ENCODE measurements at regions not wholly inside any gene's neighbourhood (a gene's known extent, or its start where the extent isn't known, plus 50 kb on each side); places are given as distances from the start of the nearest gene placed in this dataset.
"Not testable (repeated sequence)": the region's sequence is repeated elsewhere in the genome, so short reads cannot be mapped to it uniquely, and the experiment has no call there.

- no peak for TF ChIP-seq EP300 (IDR thresholded peaks at IDR 0.05)
- H3K9me3 ChIP-seq = no peaks in the 10 kb centered on the region
- H3K36me3 ChIP-seq = no peaks in the 10 kb centered on the region
- no peak for ATAC-seq
- no peaks in the 10 kb centered on the region for H3K4me1 ChIP-seq
- no peak overlapping the region for H3K4me3 ChIP-seq
- 49 to 72% methylated on average over 3 to 5 of the region's 5 CpGs for WGBS, 2 donors (ENCODE audit: low coverage in 1 of 2)
- no peak overlapping the region for H3K27ac ChIP-seq
- no peaks in the 10 kb centered on the region for H3K27me3 ChIP-seq
Measured at GRCh38 chr11:116368784-116369183, 404.0 kb downstream of the BUD13 start.

- no peaks in the 10 kb centered on the region for H3K9me3 ChIP-seq
- no peaks in the 10 kb centered on the region for H3K36me3 ChIP-seq
- H3K27ac ChIP-seq = no peak overlapping the region
- no peaks in the 10 kb centered on the region for H3K27me3 ChIP-seq
- WGBS, 2 donors (ENCODE audit: low coverage in 1 of 2) = 36 to 41% methylated on average over 4 of the region's 4 CpGs
- H3K4me1 ChIP-seq = no peaks in the 10 kb centered on the region
- H3K4me3 ChIP-seq = no peak overlapping the region
- TF ChIP-seq EP300 (IDR thresholded peaks at IDR 0.05) (no peak), POLR2A (IDR thresholded peaks at IDR 0.05) (no peak), POLR2AphosphoS5 (IDR thresholded peaks at IDR 0.05) (no peak), CTCF (IDR thresholded peaks at IDR 0.05) (no peak)
- no peak for ATAC-seq
Measured at GRCh38 chr11:116366980-116367645, 405.7 kb downstream of the BUD13 start.

GRCh38 chr11:116366451-116366850 is 406.3 kb downstream of the BUD13 start:
- no peaks in the 10 kb centered on the region for H3K36me3 ChIP-seq
- no peak overlapping the region for H3K4me3 ChIP-seq
- no peaks in the 10 kb centered on the region for H3K9me3 ChIP-seq
- no peaks in the 10 kb centered on the region for H3K27me3 ChIP-seq
- WGBS, 2 donors (ENCODE audit: low coverage in 1 of 2) = 86% methylated on average over 1 of the region's 1 CpG; no CpG with 5 or more reads in 1 of the 2 donors
- ATAC-seq = no peak
- no peaks in the 10 kb centered on the region for H3K4me1 ChIP-seq
- no peak overlapping the region for H3K27ac ChIP-seq
- TF ChIP-seq EP300 (IDR thresholded peaks at IDR 0.05) (no peak), CTCF (IDR thresholded peaks at IDR 0.05) (no peak), POLR2A (IDR thresholded peaks at IDR 0.05) (no peak), POLR2AphosphoS5 (IDR thresholded peaks at IDR 0.05) (no peak)

- H3K4me1 ChIP-seq, ATAC-seq, H3K36me3 ChIP-seq, H3K27ac ChIP-seq, H3K9me3 ChIP-seq, H3K27me3 ChIP-seq, H3K4me3 ChIP-seq: not testable (repeated sequence)
- WGBS, 2 donors (ENCODE audit: low coverage in 1 of 2) = 100% methylated on average over 2 of the region's 4 CpGs
Measured at GRCh38 chr11:116364925-116365324, 407.9 kb downstream of the BUD13 start.

- no peak for ATAC-seq
- H3K4me1 ChIP-seq = no peaks in the 10 kb centered on the region
- 60 to 93% methylated on average over 4 of the region's 4 CpGs for WGBS, 2 donors (ENCODE audit: low coverage in 1 of 2)
- no peaks in the 10 kb centered on the region for H3K36me3 ChIP-seq
- no peaks in the 10 kb centered on the region for H3K27me3 ChIP-seq
- no peak overlapping the region for H3K4me3 ChIP-seq
- H3K27ac ChIP-seq = no peak overlapping the region
- TF ChIP-seq POLR2AphosphoS5 (IDR thresholded peaks at IDR 0.05) (no peak), EP300 (IDR thresholded peaks at IDR 0.05) (no peak), POLR2A (IDR thresholded peaks at IDR 0.05) (no peak), CTCF (IDR thresholded peaks at IDR 0.05) (no peak)
- H3K9me3 ChIP-seq = no peaks in the 10 kb centered on the region
Measured at GRCh38 chr11:116364348-116364747, 408.4 kb downstream of the BUD13 start.

GRCh38 chr11:116360221-116360941 is 412.4 kb downstream of the BUD13 start:
- no peak for ATAC-seq

More at GRCh38 chr11:116360221-116360941, 412.4 kb downstream of the BUD13 start:
- H3K4me1 ChIP-seq = no peaks in the 10 kb centered on the region
- peaks cover 26% of the 10 kb centered on the region for H3K27me3 ChIP-seq
- no peak overlapping the region for H3K27ac ChIP-seq
- TF ChIP-seq POLR2A (IDR thresholded peaks at IDR 0.05) (no peak), POLR2AphosphoS5 (IDR thresholded peaks at IDR 0.05) (no peak), CTCF (IDR thresholded peaks at IDR 0.05) (no peak), EP300 (IDR thresholded peaks at IDR 0.05) (no peak)
- H3K4me3 ChIP-seq = no peak overlapping the region
- 69 to 82% methylated on average over 11 of the region's 11 CpGs for WGBS, 2 donors (ENCODE audit: low coverage in 1 of 2)
- H3K36me3 ChIP-seq = no peaks in the 10 kb centered on the region
- H3K9me3 ChIP-seq = no peaks in the 10 kb centered on the region

Measured in gastroesophageal sphincter (tissue), 4 donors.